HG03354 (cell line): ENCODE measurements at regions not wholly inside any gene's neighbourhood (a gene's known extent, or its start where the extent isn't known, plus 50 kb on each side); places are given as distances from the start of the nearest gene placed in this dataset.

Experiments
- ATAC-seq: cut with Tn5 transposase; IDR thresholded peaks from one replicate; pipeline ENCODE4 v1.9.1; 2021; ENCODE audit warnings: mild to moderate bottlenecking; ENCODE audit not compliant: unreplicated experiment, poor library complexity, severe bottlenecking

- ATAC-seq = no peak
These were observed 62.0 kb upstream of the SCIN start for GRCh38 chr7:12508554-12508953.

GRCh38 chr7:12517451-12517850, 53.1 kb upstream of the SCIN start:
- no peak for ATAC-seq

GRCh38 chr7:12518920-12519681, 51.4 kb upstream of the SCIN start:
- peak; percentile 96 for ATAC-seq

- ATAC-seq = no peak
These were observed 50.9 kb upstream of the SCIN start for GRCh38 chr7:12519682-12520009.
